ENCODE measurements at regions not wholly inside any gene's neighbourhood (a gene's known extent, or its start where the extent isn't known, plus 50 kb on each side); places are given as distances from the start of the nearest gene placed in this dataset.

DNA sequence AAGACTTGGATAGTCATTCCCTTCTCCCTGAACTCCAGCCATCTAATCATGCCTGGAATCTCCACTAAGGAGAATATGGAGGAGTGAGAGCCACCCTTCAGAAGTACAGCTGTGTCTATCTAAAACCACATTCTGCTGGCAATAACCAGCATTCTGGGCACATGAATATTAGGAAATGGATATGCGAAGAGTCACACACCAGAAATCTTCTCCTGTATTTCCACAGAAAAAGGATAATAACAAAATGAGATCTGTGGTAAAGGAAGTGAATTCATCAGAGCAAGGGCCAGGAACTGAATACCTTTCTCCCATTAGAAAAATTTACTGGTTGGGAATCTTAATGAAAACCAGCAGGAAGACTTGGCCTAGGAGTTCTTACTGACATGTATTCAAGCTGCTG lies 218.8 kb downstream of the SCG2 start:
- no peak for TF ChIP-seq EP300 (IDR thresholded peaks at IDR 0.05)
- TF ChIP-seq POLR2A (IDR thresholded peaks at IDR 0.05) = no peak
- TF ChIP-seq, protein P1, sequence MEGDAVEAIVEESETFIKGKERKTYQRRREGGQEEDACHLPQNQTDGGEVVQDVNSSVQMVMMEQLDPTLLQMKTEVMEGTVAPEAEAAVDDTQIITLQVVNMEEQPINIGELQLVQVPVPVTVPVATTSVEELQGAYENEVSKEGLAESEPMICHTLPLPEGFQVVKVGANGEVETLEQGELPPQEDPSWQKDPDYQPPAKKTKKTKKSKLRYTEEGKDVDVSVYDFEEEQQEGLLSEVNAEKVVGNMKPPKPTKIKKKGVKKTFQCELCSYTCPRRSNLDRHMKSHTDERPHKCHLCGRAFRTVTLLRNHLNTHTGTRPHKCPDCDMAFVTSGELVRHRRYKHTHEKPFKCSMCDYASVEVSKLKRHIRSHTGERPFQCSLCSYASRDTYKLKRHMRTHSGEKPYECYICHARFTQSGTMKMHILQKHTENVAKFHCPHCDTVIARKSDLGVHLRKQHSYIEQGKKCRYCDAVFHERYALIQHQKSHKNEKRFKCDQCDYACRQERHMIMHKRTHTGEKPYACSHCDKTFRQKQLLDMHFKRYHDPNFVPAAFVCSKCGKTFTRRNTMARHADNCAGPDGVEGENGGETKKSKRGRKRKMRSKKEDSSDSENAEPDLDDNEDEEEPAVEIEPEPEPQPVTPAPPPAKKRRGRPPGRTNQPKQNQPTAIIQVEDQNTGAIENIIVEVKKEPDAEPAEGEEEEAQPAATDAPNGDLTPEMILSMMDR (IDR thresholded peaks at IDR 0.05) = no peak
- Histone ChIP-seq H3K27me3 (no peaks in the 10 kb centered on the region), H3K4me1 (ENCODE audit: insufficient read depth) (peaks cover 2% of the 10 kb centered on the region), H3K36me3 (no peaks in the 10 kb centered on the region), H3K9me3 (no peaks in the 10 kb centered on the region), H3K4me3 (no peak overlapping the region), H3K27ac (no peak overlapping the region)
- intact Hi-C loops (cut with DNase I) = no loop called here
- WGBS, 3 donors = 89 to 92% (median 89%) methylated on average over 1 of the region's 1 CpG
- DNase-seq = no peak

DNA sequence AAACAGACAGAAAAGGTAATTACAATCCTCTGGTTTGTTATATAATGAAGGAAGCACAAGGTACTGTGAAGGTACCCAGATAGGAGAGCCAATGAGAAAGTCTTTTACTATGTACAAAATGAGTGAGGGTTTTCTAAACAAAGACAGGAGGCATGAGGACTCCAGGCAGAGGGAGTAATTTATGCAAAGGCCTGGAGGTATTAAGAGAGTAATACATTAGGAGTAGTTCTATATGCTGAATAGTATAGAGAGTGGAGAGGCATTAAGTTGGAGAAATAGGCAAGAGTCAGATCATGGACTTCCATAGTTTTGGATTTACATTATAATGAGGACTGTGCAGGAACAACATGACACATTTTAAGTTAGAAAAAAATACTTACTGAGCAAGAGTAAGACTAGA lies 216.0 kb downstream of the SCG2 start:
- no peak for TF ChIP-seq EP300 (IDR thresholded peaks at IDR 0.05)
- TF ChIP-seq, protein P1 (IDR thresholded peaks at IDR 0.05) = no peak
- no peak for TF ChIP-seq POLR2A (IDR thresholded peaks at IDR 0.05)
- H3K27me3 ChIP-seq = no peaks in the 10 kb centered on the region
- no peaks in the 10 kb centered on the region for H3K9me3 ChIP-seq
- no peak overlapping the region for H3K4me3 ChIP-seq
- H3K36me3 ChIP-seq = no peaks in the 10 kb centered on the region
- peaks cover 2% of the 10 kb centered on the region for H3K4me1 ChIP-seq (ENCODE audit: insufficient read depth)
- intact Hi-C loops (cut with DNase I) = no loop called here
- H3K27ac ChIP-seq = no peak overlapping the region
- DNase-seq = no peak

DNA sequence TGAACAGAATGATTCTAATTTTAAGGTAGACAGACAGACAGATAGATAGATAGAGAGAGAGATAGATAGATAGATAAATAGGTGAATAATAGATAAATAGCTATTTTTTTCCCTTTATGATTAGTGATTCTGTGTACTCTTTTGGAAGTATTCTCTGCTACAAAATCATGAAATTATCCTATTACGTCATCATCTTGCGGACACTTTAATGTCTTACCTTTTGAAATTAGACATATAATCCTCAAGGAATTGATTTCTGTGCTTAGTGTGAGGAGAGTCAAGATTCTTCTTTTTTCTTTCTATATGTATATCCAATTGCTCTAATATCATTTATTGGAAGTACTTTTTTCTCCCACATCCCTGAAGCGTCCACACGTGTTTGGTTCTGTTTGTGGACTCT lies 215.2 kb downstream of the SCG2 start:
- TF ChIP-seq POLR2A (IDR thresholded peaks at IDR 0.05) = no peak
- TF ChIP-seq, protein P1 (IDR thresholded peaks at IDR 0.05) = no peak
- no peak for TF ChIP-seq EP300 (IDR thresholded peaks at IDR 0.05)
- DNase-seq = no peak
- H3K27ac ChIP-seq = no peak overlapping the region
- H3K4me3 ChIP-seq = no peak overlapping the region
- no peaks in the 10 kb centered on the region for H3K9me3 ChIP-seq
- intact Hi-C loops (cut with DNase I) = no loop called here
- peaks cover 2% of the 10 kb centered on the region for H3K4me1 ChIP-seq (ENCODE audit: insufficient read depth)
- H3K36me3 ChIP-seq = no peaks in the 10 kb centered on the region
- no peaks in the 10 kb centered on the region for H3K27me3 ChIP-seq
- 91 to 93% (median 92%) methylated on average over 4 of the region's 4 CpGs for WGBS, 3 donors

DNA sequence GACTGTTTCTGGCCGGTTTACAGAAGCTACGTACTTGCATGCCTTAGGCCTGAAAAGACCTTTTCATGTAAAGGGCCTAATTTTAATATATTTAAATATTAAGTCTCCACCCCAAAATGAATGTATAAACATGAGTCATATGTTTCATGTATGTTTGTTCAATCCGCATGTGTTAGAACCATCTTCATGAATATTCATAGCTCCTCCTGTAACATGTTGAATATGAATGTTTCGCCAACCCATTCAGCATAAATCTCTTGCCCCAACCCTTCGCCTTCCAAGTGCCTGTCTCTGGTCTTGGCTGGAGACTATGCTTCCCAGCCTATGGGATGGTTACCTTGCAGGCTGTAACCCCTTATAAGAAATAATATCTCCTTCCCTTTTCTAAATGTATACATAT lies 212.5 kb downstream of the SCG2 start:
- H3K4me1 ChIP-seq (ENCODE audit: insufficient read depth) = peaks cover 2% of the 10 kb centered on the region
- TF ChIP-seq EP300 (IDR thresholded peaks at IDR 0.05) = no peak
- TF ChIP-seq, protein P1 (IDR thresholded peaks at IDR 0.05) = no peak
- TF ChIP-seq POLR2A (IDR thresholded peaks at IDR 0.05) = no peak
- H3K27ac ChIP-seq = no peak overlapping the region
- 90 to 99% (median 93%) methylated on average over 5 of the region's 5 CpGs for WGBS, 3 donors
- H3K27me3 ChIP-seq = no peaks in the 10 kb centered on the region
- H3K9me3 ChIP-seq = no peaks in the 10 kb centered on the region
- no peak for DNase-seq
- no peak overlapping the region for H3K4me3 ChIP-seq
- no peaks in the 10 kb centered on the region for H3K36me3 ChIP-seq
- intact Hi-C loops (cut with DNase I) = no loop called here

DNA sequence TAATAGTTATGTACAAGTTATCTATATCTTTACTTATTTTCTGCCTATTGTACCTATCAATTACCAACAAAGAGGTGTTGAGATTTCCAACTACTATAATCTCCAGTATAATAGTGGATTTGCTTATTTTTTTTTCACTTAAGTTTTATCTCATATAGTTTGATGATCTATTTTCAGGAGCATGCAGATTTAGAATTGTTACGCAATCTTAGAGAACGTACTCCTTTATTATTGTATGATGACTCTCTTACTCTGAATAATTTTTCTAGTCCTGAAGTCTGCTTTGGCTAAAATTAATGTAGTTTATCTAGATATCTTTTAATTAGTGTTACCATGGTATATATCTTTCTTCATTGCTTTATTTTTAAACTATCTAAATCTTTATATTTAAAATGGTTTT lies 205.2 kb downstream of the SCG2 start:
- TF ChIP-seq POLR2A (IDR thresholded peaks at IDR 0.05) = no peak
- TF ChIP-seq, protein P1 (IDR thresholded peaks at IDR 0.05) = no peak
- no peak for TF ChIP-seq EP300 (IDR thresholded peaks at IDR 0.05)
- Histone ChIP-seq H3K27me3 (no peaks in the 10 kb centered on the region), H3K9me3 (no peaks in the 10 kb centered on the region), H3K27ac (no peak overlapping the region), H3K4me1 (ENCODE audit: insufficient read depth) (no peaks in the 10 kb centered on the region), H3K4me3 (no peak overlapping the region), H3K36me3 (no peaks in the 10 kb centered on the region)
- intact Hi-C loops (cut with DNase I) = no loop called here
- WGBS, 3 donors = 64 to 78% (median 70%) methylated on average over 2 of the region's 2 CpGs
- no peak for DNase-seq
